Hypothalamus (tissue), 51 donors: ENCODE measurements at regions not wholly inside any gene's neighbourhood (a gene's known extent, or its start where the extent isn't known, plus 50 kb on each side); places are given as distances from the start of the nearest gene placed in this dataset.
"Not testable (repeated sequence)": the region's sequence is repeated elsewhere in the genome, so short reads cannot be mapped to it uniquely, and the experiment has no call there.

Experiments used
- DNase-seq, 51 donors: peaks; one replicate each; lab custom pipeline; 2025; lab: John Stamatoyannopoulos, UW

DNA sequence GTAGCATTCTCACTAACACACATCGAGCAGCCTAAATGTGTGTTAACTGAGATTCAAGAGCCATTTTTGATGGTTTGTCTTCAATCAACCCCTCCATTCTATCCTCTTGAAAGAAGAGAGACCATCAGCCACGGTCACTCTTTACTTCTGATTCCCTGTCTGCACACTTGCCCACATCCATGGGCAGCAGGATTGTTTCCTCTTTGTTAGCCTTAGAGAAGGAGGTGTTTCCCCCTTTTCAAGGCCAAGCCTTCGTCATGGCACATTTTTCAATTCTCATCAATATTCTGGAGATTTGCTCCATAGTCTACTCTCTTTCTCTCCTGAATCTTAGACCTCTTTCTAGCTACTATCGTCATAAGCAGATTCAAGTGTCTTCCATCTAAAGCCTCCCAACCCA lies 522.4 kb upstream of the NAALADL2 start:
- no peak for DNase-seq

DNA sequence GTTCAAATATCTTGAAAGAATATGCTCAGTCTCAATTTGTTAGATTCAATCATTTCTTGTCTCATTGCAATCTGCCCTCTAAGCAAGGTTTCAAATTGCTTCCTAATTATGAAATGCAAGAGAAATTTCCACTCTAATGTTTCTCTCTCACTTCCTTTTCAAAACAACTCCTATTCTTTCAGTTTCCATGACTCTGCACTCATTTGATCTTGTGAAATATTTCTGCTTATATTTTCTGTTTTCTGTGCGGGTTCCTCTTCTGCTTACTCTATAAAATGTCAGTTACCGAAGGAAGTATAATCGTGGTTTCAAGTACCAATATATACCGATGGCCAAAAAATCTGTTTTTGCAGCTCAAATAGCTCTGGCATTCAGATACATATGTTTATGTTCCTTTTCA lies 521.9 kb upstream of the NAALADL2 start:
- DNase-seq = no peak

DNA sequence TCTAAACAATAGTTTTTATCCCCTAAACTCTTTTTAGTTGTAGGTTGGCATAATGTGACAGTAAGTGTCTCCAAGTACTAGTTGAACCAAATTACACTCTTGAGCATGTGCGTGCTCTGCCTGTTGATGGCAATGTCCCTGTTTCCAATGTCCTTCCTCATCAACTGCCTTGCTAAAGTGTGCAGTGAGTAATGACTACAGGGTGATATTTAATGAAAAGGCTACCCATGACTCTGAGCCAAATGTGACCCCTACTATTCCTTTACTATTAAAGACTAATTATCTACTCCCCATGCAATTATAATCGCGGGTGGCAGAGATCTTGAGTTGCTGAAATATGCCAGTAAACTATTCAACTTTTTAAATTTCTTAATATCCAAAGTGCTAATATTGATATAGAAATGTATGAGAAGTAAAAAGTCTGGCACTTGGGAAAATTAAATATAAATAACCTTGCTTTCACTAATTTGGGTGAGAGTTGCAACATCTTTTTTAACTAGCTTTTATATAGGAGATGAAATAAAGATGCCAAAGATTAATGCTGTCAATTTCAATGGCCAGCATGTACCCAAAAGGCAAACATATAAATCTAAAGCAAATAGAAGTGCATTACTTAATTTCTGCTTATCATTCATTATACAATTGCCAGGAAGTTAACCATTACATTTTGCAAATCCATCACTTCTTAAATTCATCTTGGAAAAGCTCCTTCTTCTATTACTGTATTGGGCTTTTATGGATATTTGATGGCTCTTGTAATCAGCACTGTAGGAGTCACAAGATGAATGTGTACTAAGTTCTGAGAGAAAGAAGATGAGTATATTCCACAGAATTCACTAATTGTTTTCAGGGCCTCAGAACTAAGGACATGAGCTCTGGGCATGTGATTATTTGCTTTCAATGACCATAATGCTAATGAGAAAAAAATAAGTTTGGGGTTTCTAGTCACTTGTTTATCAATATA lies 518.2 kb upstream of the NAALADL2 start:
- no peak for DNase-seq

DNA sequence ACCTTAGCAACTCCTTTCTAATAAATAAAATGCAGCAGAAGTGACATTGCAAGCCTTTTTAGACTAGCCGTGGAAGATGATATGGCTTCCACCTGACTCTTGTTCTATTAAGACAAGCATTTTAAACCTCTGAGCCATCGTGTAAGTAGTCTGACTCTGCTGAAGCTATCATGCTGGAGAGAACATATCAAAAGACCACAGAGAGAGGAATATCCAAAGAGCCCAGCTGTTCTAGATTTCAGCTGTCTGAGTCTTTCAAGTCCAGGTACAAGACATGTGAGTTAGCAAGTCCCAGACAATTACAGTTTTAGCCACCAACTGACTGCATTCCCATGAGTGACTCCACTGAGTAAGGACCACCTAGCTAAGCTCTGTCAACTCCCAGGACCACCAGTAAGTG lies 517.0 kb upstream of the NAALADL2 start:
- no peak for DNase-seq

DNA sequence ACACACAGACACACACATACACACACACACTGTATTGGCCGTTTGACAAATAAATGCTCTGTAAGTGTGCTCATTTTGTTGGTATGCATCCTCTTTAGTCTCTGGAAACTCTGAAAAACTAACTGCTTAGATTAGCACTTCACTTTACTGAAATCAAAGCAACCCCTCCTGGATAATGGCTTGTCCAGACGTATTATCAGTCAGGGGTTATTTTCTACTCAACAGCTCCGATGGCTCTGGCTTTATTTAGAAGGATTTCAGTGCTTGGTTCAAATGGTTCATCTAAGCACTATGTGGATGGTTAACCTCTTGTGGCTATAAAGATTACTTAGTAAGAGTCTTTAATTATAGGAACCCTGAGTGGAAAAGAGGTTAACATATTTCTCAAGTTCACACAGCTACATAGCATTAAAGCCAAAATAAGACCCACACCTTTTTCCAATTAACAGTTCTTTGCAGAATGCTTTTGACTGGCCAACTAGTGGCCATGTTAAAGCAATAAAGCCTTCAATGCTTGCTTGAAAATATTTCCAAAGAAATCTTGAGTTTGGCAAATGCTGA lies 516.1 kb upstream of the NAALADL2 start:
- DNase-seq = no peak

DNA sequence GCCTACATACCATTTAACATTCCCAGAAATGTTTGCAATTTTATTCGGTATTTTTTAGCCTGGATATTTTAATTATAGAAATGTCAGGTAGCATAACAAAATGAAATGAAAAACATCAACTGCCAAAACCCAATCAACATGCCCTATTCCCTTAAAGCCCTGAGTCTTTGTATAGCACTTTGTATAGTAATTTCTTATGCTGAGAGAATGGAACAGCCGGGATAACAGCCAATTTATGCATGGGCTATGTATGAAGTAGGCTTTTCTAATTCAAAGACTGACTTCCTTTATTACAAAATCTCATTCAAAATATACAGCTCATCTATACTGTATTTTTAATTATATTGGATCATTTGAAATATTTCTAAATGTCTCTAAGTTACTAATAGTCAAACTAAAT lies 513.0 kb upstream of the NAALADL2 start:
- no peak for DNase-seq

DNA sequence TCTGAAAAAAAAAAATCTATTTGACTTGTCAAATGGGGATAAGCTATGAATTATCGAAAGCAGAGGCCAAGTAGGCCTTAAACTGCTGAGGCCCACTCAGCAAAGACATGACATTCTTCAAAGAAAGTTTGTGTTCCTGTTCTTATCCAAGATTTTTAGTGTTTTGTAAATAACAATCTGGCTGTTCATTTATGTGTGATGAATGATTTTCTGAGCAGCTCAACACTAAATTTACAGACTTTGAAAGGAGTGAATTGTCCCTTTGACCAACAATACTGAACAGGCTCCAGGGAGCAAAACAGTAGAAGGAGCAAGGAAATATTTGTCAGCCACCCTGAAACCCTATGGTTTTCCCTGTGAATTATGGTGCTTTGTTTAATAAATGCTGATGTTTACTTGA lies 512.6 kb upstream of the NAALADL2 start:
- DNase-seq = no peak

DNA sequence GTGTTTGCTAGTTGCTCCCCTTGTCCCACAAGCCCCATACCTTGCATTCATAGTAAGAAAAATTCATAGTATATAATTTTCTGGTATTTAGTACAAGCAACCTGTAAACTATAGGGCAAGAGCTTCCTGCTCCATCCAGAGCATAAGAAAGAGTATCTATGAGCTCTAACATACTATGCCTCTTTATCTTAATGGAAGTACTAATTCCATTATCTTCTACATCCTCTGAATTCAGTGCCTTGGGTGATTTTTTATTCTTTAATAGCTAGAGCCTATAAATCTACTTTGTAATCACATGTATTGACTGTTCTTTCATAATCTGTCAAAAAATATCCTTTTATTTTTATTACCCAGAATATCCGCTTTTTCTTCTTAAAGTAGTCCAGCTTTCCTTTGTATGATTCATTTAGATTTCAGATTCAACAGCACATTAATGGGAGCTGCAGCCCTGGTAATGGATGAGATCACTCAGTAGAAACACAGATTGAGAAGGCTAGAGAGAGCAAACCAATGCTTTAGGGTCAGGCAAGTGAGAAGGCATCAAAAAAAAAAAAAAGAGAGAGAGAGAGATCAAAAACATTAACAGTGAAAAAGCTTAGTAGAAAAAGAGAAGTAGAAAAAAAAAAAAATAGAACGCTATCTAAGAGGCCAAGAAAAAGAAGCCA lies 511.5 kb upstream of the NAALADL2 start:
- DNase-seq = no peak

DNA sequence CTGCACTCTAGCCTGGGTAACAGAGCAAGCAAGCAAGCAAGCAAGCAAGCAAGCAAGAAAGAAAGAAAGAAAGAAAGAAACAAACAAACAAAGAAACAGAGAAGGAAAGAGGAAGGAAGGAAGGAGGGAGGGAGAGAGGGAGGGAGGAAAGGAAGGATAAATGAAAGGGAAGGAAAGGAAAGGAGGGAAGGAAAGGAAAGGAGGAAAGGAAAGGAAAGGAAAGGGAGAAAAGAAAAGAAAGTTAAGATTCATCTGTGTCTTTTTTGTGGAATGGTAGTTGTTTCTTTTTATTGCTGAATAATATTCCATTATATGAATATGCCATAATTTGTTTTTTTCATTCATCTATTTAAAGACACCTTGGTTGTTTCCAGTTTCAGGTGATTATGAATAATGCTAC lies 506.9 kb upstream of the NAALADL2 start:
- no peak for DNase-seq

DNA sequence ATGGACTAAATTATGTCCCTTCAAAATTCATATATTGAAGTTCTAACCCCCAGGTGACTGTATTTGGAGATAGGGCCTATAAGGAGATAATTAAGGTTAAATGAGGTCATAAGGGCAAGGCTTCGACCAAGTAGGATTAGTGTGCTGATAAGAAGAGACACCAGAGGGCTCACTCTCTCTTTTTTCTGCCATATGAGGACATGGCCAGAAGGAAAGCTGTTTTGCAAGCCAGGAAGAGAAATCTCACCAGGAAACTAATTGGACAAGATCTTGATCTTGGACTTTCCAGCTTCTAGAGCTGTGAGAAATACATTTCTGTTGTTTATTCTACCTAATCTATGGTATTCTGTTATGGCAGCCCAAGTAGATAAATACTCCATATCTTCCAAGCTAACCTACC lies 503.6 kb upstream of the NAALADL2 start:
- DNase-seq = no peak

DNA sequence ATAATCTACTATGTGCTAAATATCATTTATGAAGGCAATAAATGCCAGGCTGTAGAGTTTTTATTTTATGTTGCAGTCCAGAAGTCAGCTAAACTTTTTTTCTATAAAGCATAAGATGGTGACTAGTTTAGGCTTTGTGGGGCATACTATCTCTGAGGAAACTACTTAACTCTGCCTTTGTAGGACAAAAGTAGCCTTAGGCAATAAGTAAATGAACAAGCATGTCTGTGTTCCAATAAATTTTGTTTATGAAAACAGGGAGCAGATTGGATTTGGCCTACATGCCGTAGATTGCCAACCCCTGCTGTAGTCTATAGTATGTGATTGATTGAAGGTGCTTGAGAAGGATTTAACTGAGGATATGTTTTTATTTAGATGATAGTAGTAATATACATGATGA lies 502.5 kb upstream of the NAALADL2 start:
- no peak for DNase-seq

DNA sequence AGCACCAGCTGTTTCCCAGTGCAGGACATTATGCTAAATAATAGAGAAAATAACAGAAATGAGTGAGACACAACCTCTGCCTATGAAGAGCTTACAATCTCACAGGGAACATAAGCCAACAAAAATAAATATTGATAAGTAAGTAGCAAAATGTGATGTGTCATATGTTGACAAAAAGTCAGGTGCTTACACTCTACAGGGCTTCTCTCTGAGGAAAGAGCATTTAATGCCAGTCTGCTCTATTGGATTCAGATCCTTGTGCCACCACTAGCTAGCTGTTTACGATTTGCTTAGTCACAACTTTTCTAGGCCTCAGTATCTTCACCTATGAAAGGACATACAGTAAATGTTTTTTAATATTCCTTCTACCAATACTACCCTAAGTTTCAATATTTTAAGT lies 500.9 kb upstream of the NAALADL2 start:
- DNase-seq = no peak

DNA sequence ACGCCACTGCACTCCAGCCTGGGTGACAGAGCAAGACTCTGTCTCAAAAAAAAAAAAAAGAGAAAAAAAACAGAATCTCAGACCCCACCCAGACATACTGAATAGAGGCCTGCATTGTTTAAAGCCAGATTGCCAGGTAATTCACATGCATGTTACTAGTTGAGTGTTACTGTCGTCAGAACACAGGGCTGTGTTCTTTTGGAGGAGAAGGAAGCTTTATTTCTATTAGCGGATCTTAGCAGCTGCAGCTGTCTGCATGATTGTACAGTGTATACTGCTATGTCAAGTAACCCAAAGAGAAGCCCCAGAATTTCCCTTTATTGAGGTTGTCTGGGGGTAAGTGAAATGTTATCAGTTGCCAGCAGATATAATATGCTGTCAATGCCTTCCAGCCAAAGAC lies 496.6 kb upstream of the NAALADL2 start:
- DNase-seq = no peak

DNA sequence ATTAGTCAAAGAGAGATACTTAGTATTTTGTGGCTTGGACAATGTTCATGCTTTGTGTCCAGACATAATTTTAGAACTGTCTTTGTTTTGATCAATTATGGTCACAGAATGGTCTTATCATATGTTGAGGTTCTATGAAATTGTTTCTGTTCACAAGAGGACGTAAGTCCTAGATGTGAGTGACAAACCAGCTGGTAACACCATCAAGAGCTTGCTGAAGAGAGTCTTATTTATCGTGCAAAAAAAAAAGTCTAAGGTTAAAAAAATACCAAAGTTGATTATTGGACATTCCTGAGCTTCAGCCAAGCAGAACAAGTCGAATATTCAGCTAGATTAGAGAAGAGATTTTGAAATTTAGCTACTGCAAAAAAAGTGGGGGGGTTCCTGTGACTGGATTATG lies 495.9 kb upstream of the NAALADL2 start:
- DNase-seq = no peak

DNA sequence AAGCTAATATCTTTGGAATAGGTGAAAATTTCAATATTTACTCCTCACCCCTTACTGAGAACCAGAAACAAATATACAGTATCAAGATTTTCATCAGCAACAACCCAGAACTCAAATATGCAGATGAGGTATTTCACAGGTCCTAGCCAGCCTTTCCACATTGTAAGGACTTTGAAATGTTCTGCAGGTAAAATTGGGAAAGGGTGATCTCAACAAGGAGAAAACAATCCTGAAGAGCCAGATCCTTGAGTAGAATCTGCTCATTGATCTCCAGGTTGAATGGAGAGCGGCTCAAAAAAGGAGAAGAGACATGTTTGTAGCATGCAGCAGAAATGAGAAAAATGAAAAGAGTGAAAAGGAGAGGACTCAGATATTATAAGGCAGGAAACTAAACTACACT lies 493.3 kb upstream of the NAALADL2 start:
- no peak for DNase-seq

DNA sequence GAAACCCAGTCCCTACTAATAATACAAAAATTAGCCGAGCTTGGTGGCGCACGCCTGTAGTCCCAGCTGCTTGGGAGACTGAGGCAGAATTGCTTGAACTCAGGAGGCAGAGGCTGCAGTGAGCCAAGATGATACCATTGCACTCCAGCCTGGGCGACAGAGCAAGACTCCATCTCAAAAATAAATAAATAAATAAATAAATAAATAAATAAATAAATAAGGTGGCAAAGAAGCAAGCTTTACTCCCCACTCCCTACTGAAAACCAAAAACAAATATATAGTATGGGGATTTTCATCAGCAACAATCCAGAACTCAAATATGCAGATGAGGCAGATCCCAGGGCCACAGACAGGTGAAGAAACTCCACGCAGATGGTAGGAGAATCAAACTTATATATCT lies 492.2 kb upstream of the NAALADL2 start:
- DNase-seq = not testable (repeated sequence)

DNA sequence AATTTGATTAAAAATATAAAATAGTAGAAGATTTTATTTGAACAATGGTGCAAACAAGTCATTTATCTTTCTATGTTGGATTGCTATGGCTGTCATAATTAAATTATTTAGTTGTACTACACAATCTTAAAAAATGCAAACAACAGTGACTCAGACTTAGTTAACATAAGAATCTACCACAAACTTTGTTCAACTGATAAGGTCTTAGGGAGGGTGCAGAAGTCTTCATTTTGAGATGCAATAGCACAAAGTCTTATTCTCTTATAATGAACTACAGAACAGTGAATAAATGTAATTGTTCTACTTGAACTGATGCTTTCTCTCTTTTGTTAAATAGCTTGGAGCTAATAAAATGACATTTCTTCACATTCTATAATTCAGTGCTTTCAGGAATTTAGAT lies 482.8 kb upstream of the NAALADL2 start:
- no peak for DNase-seq

DNA sequence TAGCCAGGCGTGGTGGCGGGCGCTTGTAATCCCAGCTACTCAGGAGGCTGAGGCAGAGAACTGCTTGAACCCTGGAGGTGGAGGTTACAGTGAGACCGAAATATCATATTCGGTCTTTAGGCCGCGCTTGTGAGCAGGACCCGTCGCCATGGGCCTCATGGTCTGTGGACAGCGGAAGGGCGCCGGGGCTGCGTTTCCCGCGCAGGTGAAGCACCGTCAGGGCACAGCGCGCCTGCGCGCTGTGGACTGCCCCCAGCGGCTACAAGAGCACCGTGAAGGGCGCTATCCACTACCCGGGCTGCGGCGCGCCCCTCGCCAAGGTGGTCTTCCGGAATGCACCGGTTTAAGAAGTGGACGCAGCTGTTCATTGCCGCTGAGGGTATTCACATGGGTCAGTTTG lies 482.0 kb upstream of the NAALADL2 start:
- no peak for DNase-seq

DNA sequence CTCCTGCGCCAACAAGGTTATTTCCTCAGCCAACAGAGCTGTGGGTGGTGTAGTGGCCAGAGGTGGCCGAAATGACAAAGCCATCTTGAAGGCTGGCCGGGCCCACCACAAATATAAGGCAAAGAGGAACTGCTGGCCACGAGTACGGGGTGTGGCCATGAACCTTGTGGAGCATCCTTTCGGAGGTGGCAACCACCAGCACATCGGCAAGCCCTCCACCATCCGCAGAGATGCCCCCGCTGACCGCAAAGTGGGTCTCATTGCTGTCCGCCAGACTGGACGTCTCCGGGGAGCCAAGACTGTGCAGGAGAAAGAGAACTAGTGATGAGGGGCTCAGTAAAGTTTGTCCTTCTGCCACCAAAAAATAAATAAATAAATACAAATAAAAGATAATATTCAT lies 481.4 kb upstream of the NAALADL2 start:
- DNase-seq = no peak

DNA sequence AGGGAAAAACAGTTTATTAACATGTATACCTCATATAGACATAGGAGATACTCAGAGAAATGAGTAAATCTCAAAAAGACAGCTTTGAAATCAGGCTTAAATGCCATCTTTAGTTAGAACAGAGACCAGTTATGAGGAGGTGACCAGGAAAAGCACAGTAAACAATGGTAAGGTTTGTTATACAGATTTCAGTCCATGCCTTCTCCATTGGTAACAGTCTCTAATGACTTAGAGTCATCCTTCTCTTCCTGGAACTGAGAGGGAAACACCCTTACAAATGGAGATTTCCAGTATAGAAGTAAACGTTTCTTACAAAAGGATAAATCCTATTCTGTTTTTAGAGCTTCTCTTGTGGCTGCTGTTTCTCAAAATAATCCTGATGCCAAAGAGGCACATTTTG lies 476.3 kb upstream of the NAALADL2 start:
- no peak for DNase-seq

DNA sequence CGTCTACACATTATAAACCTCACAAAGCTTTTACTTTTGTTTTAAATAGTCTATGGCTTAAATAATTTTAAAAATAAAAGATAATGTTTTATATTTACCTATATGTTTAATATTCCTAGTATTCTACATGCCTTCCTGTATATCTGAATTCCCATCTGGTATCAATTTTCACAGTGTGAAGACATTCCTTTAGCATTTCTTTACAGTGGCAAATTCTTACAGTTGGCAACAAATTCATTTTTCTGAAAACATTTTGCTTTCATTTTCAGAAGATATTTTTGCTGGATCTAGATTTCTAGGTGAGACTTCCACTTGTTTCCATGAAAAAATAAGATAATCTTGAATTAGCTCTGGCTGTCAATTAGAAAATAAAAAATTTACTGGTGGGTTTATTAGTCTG lies 471.4 kb upstream of the NAALADL2 start:
- no peak for DNase-seq

DNA sequence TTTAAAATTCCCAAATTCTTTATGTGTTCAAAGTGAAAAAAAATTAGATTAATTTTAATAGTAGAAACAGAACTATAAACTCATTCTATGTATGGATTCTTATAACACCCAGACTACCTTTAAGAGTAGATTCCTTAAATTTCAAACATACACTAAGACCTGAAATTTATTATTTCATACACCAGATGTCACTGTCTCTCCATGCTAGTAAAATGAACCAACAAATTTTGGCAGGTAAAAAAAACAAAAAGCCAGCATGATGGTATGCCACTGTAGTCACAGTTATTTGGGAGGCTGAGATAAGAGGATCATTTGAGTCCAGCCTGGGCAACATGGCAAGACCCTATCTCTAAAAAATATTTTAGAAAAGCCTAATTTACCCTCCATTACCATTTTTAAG lies 461.3 kb upstream of the NAALADL2 start:
- no peak for DNase-seq
